Keratinocyte (primary cell): ENCODE measurements at regions not wholly inside any gene's neighbourhood (a gene's known extent, or its start where the extent isn't known, plus 50 kb on each side); places are given as distances from the start of the nearest gene placed in this dataset.

Experiments
- DNase-seq: peaks from one replicate; pipeline ENCODE4 v3.0.0-alpha.2; 2011; ENCODE audit warnings: low read depth, missing footprints, low spot score
- FAIRE-seq: peaks from 2 replicates; lab custom pipeline; 2011; peaks lifted over from hg19 to GRCh38; lab: Jason Lieb, UNC
- H2AFZ ChIP-seq: 2 replicates; pipeline ENCODE4 v1.6.0; 2012; ENCODE audit warnings: low read length, control low read depth, inconsistent platforms; ENCODE audit not compliant: control insufficient read depth
- H3K27ac ChIP-seq: 2 replicates; pipeline ENCODE4 v1.5.1; 2011; ENCODE audit warnings: low read length; ENCODE audit not compliant: control insufficient read depth, insufficient read depth
- H3K27me3 ChIP-seq: 3 replicates; pipeline ENCODE4 v1.6.0; 2011; ENCODE audit warnings: low read length; ENCODE audit not compliant: control insufficient read depth, insufficient read depth; ENCODE audit errors: extremely low read depth
- H3K36me3 ChIP-seq, 2 experiments: 2 replicates in 1 of 2; 3 replicates in 1 of 2; pipeline ENCODE4 v1.5.1; 2011; ENCODE audit warnings: low read length in 2 of 2, mild to moderate bottlenecking in 1 of 2; ENCODE audit not compliant: control insufficient read depth in 2 of 2, insufficient read depth in 2 of 2; ENCODE audit errors: extremely low read depth in 1 of 2
- H3K4me1 ChIP-seq: 3 replicates; pipeline ENCODE4 v1.5.1; 2011; ENCODE audit warnings: low read length; ENCODE audit not compliant: control insufficient read depth, insufficient read depth; ENCODE audit errors: extremely low read depth
- H3K4me2 ChIP-seq: 3 replicates; pipeline ENCODE4 v1.6.0; 2011; ENCODE audit warnings: low read depth, low read length; ENCODE audit not compliant: control insufficient read depth, insufficient read depth; ENCODE audit errors: extremely low read depth
- H3K4me3 ChIP-seq, 3 experiments: fragments of 200-600 bp in 1 of 3; sonication (generic) in 1 of 3; 2 replicates in 2 of 3; 3 replicates in 1 of 3; pipeline ENCODE4 v1.5.1; 2011 to 2016; ENCODE audit warnings: low read length in 3 of 3, mild to moderate bottlenecking in 3 of 3, control low read depth in 2 of 3, inconsistent platforms in 1 of 3, low read depth in 1 of 3, mixed read lengths in 1 of 3, mixed run types in 1 of 3, moderate library complexity in 1 of 3; ENCODE audit not compliant: control insufficient read depth in 2 of 3, insufficient read depth in 2 of 3; ENCODE audit errors: extremely low read depth in 1 of 3
- H3K79me2 ChIP-seq: 2 replicates; pipeline ENCODE4 v1.6.0; 2012; ENCODE audit warnings: low read length; ENCODE audit not compliant: control insufficient read depth, insufficient read depth
- H3K9ac ChIP-seq: 3 replicates; pipeline ENCODE4 v1.6.0; 2011; ENCODE audit warnings: low read length; ENCODE audit not compliant: control insufficient read depth, insufficient read depth; ENCODE audit errors: extremely low read depth
- H3K9me1 ChIP-seq: 3 replicates; pipeline ENCODE4 v1.6.0; 2011; ENCODE audit warnings: low read length; ENCODE audit not compliant: control insufficient read depth, insufficient read depth; ENCODE audit errors: extremely low read depth
- H3K9me3 ChIP-seq: 2 replicates; pipeline ENCODE4 v1.5.1; 2012; ENCODE audit warnings: low read depth, low read length; ENCODE audit not compliant: control insufficient read depth
- H4K20me1 ChIP-seq: 3 replicates; pipeline ENCODE4 v1.6.0; 2011; ENCODE audit warnings: low read length; ENCODE audit not compliant: control insufficient read depth, insufficient read depth; ENCODE audit errors: extremely low read depth
- EZH2 ChIP-seq: IDR thresholded peaks from one replicate; pipeline ENCODE4 v1.6.1; 2012; ENCODE audit warnings: inconsistent platforms, mild to moderate bottlenecking, low read length, moderate library complexity
- dilution Hi-C: fragments of 300-500 bp; cut with MboI; formaldehyde crosslinking; loops from one replicate; pipeline ENCODE4 v1.7.0; 2020; ENCODE audit warnings: low sequenced_read_pairs; ENCODE audit not compliant: extremely low pct_ligation_motif_present
- TF ChIP-seq, protein P1 (sequence below), 3 experiments: IDR thresholded peaks in 1 of 3; conservative IDR thresholded peaks in 1 of 3; optimal IDR thresholded peaks in 1 of 3; 2 replicates in 2 of 3; 3 replicates in 1 of 3; pipeline versions ENCODE3 to v1.5.1; 2011; ENCODE audit warnings: low read length in 3 of 3, mild to moderate bottlenecking in 3 of 3, moderate library complexity in 2 of 3, control low read depth in 1 of 3, inconsistent platforms in 1 of 3; ENCODE audit not compliant: insufficient read depth in 2 of 3; ENCODE audit errors: extremely low read depth in 1 of 3

GRCh38 chr3:177451301-177451750, 254.0 kb upstream of the TBL1XR1 start:
- peaks cover 48% of the 10 kb centered on the region for H3K4me1 ChIP-seq
- no peaks in the 10 kb centered on the region for H4K20me1 ChIP-seq
- no peak for FAIRE-seq
- TF ChIP-seq, protein P1, sequence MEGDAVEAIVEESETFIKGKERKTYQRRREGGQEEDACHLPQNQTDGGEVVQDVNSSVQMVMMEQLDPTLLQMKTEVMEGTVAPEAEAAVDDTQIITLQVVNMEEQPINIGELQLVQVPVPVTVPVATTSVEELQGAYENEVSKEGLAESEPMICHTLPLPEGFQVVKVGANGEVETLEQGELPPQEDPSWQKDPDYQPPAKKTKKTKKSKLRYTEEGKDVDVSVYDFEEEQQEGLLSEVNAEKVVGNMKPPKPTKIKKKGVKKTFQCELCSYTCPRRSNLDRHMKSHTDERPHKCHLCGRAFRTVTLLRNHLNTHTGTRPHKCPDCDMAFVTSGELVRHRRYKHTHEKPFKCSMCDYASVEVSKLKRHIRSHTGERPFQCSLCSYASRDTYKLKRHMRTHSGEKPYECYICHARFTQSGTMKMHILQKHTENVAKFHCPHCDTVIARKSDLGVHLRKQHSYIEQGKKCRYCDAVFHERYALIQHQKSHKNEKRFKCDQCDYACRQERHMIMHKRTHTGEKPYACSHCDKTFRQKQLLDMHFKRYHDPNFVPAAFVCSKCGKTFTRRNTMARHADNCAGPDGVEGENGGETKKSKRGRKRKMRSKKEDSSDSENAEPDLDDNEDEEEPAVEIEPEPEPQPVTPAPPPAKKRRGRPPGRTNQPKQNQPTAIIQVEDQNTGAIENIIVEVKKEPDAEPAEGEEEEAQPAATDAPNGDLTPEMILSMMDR (optimal IDR thresholded peaks at IDR 0.05 in 1 of 3, IDR thresholded peaks at IDR 0.05 in 1 of 3, conservative IDR thresholded peaks at IDR 0.05 in 1 of 3; ENCODE audit: extremely low read depth in 1 of 3, insufficient read depth in 2 of 3, low read length in 3 of 3): no peak
- no peak for TF ChIP-seq EZH2
- H2AFZ ChIP-seq: peak overlapping the region; percentile 40
- H3K79me2 ChIP-seq: no peaks in the 10 kb centered on the region
- no peaks in the 10 kb centered on the region for H3K9me1 ChIP-seq
- H3K27me3 ChIP-seq: no peaks in the 10 kb centered on the region
- no peaks in the 10 kb centered on the region for H3K9me3 ChIP-seq
- no peak overlapping the region for H3K4me3 ChIP-seq
- H3K4me2 ChIP-seq: peak overlapping the region; percentile 42
- dilution Hi-C loops: no loop called here
- H3K27ac ChIP-seq: peak overlapping the region; percentile 79
- H3K36me3 ChIP-seq: no peaks in the 10 kb centered on the region
- peak overlapping the region; percentile 49 for H3K9ac ChIP-seq
- no peak for DNase-seq

GRCh38 chr3:177451864-177452830, 254.9 kb upstream of the TBL1XR1 start:
- FAIRE-seq: peak; percentile 49
- H3K4me2 ChIP-seq: peak overlapping the region; percentile 42
- H3K79me2 ChIP-seq: no peaks in the 10 kb centered on the region
- H3K27me3 ChIP-seq: no peaks in the 10 kb centered on the region
- peak overlapping the region; percentile 53 for H3K9ac ChIP-seq
- TF ChIP-seq, protein P1 (optimal IDR thresholded peaks at IDR 0.05 in 1 of 3, IDR thresholded peaks at IDR 0.05 in 1 of 3, conservative IDR thresholded peaks at IDR 0.05 in 1 of 3; ENCODE audit: extremely low read depth in 1 of 3, insufficient read depth in 2 of 3, low read length in 3 of 3): no peak
- TF ChIP-seq EZH2: no peak
- peak overlapping the region in 1 of 3 experiments; percentile 36 for H3K4me3 ChIP-seq
- H3K9me3 ChIP-seq: no peaks in the 10 kb centered on the region
- H3K27ac ChIP-seq: peak overlapping the region; percentile 79
- dilution Hi-C loops: no loop called here
- H2AFZ ChIP-seq: no peak overlapping the region
- H3K4me1 ChIP-seq: peaks cover 48% of the 10 kb centered on the region
- H4K20me1 ChIP-seq: no peaks in the 10 kb centered on the region
- no peaks in the 10 kb centered on the region for H3K9me1 ChIP-seq
- DNase-seq: no peak
- no peaks in the 10 kb centered on the region for H3K36me3 ChIP-seq
